Erythroblast (primary cell): ENCODE measurements at regions not wholly inside any gene's neighbourhood (a gene's known extent, or its start where the extent isn't known, plus 50 kb on each side); places are given as distances from the start of the nearest gene placed in this dataset.
"Not testable (repeated sequence)": the region's sequence is repeated elsewhere in the genome, so short reads cannot be mapped to it uniquely, and the experiment has no call there.

Experiments
- DNase-seq, 2 experiments: peaks; one replicate each; lab custom pipeline; 2025; lab: John Stamatoyannopoulos, UW
- GATA1 ChIP-seq: IDR thresholded peaks from 2 replicates; pipeline ENCODE4 v1.6.1; 2011; ENCODE audit warnings: low read depth, mild to moderate bottlenecking, control low read depth, low read length, moderate library complexity
- POLR2A ChIP-seq: IDR thresholded peaks from 2 replicates; pipeline ENCODE4 v1.6.1; 2011; ENCODE audit warnings: mild to moderate bottlenecking, low read length

DNA sequence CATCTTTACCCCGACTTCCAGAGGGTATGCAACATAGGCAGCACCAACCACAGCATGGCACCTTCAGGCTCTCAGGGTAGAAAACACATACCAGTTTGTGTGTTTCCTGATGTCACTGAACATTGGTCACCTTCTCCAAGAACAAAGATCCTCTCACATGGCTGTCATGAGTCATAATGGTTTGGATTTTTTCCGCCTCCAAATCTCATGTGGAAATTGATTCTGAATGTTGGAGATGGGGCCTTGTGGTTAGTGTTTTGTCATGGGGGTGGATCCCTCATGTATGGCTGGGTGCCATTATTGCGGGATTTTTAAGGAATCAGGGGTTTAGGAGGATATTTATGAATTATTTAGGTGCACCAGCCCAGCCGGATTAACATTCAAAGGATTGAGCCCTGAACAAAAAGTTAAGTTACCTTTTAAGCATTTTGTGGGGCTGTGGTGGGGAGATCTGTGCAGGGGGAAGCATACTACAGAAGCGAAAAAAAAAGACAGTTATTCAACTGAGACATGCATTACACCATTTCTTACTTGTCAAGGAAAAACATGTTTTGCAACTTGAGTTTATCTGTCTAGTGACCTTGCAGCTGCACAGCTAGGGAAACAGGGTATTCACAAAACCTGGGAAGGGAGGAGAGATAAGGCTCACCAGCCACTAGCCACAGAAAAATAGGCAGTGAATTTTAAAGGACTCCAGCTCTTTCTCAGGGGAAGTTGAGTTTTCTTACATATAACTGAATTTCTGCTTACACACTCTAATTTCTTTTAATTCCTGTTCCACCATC is 774.1 kb upstream of the AUTS2 start:
- DNase-seq, result no peak
- no peak for TF ChIP-seq GATA1
- no peak for TF ChIP-seq POLR2A

GRCh38 chr7:68828575-68828974 is 769.7 kb upstream of the AUTS2 start:
- DNase-seq, result no peak
- no peak for TF ChIP-seq GATA1
- no peak for TF ChIP-seq POLR2A

- DNase-seq, result no peak
- TF ChIP-seq POLR2A (no peak), GATA1 (no peak)
These were observed 764.9 kb upstream of the AUTS2 start for GRCh38 chr7:68833422-68833821.

- DNase-seq, result no peak
- no peak for TF ChIP-seq GATA1
- TF ChIP-seq POLR2A, result no peak
These were observed 759.3 kb upstream of the AUTS2 start for GRCh38 chr7:68839014-68839413.

- TF ChIP-seq GATA1, result no peak
- no peak for TF ChIP-seq POLR2A
- DNase-seq, result no peak
These were observed 757.3 kb upstream of the AUTS2 start for GRCh38 chr7:68840991-68841390.

- DNase-seq, result not testable (repeated sequence)
These were observed 754.3 kb upstream of the AUTS2 start for GRCh38 chr7:68843985-68844384.

DNA sequence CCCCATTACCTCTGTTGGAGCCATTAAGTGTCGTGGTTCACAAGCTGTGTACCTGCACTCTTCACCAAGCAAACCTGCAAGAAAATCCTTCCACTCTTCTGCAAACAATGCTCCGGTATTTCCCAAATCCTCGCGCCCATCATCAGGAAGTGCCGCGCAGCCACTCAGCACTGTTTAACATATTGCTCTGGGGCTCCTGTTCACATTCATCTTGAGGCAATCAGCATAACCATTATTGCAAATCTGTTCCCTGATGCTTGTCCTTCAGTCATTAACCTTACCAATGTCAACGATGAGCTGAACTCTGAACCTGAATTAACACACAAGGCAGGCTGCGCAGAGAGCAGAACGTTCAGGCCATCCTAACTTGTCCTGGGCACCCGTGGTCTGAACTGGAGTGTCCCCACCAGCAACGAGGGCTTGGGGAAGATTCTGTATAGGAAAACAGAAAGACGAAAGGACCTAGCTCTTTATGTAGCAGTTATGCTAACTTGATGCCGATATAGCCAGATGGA is 751.4 kb upstream of the AUTS2 start:
- no peak for DNase-seq
- no peak for TF ChIP-seq GATA1
- no peak for TF ChIP-seq POLR2A

- no peak for DNase-seq
- TF ChIP-seq POLR2A (no peak), GATA1 (no peak)
These were observed 745.0 kb upstream of the AUTS2 start for GRCh38 chr7:68853254-68853653.

- no peak for DNase-seq
- TF ChIP-seq GATA1 (no peak), POLR2A (no peak)
These were observed 740.7 kb upstream of the AUTS2 start for GRCh38 chr7:68857571-68857970.

DNA sequence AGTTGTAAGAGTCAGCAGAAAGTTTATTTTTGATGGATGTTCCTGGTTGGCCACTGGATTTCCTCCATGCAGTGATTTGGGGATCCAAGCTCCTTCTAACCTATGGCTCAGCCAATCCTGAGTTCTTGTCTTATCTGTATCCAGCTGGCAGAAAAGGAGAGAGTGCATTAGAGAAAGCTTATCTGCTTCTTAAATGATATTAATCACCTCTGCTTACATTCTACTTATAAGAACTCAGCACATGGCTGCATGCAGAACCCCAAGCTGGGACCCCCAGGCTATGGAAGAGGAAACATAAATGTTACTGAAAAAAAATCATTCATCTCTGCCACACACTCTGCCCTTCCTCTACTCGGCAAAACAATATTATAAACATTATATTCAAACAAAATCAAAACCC is 739.8 kb upstream of the AUTS2 start:
- no peak for TF ChIP-seq POLR2A
- no peak for TF ChIP-seq GATA1

DNA sequence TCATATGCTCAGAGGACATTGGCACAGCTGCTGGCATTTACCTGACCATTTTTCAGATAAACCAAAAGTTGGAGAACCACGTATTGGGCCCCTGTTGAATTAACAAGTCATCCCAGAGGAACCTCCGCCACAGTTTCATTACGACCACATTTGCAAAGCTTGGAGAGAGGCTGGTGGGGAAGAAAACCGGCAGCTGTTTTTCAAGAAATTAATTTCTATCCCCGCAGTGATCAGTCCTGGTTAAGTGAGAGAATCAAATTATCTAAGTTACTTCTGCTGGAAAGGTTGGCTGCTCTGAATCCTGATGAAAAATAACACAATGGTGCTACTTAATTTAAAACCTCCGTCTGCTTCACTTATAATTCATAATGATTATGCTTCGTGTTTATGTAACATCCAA is 737.1 kb upstream of the AUTS2 start:
- TF ChIP-seq POLR2A (no peak), GATA1 (no peak)
- no peak for DNase-seq

More for the DNA sequence above, 739.8 kb upstream of the AUTS2 start:
- DNase-seq, result no peak

GRCh38 chr7:68862261-68862660 is 736.0 kb upstream of the AUTS2 start:
- no peak for TF ChIP-seq GATA1
- no peak for TF ChIP-seq POLR2A
- DNase-seq, result no peak

DNA sequence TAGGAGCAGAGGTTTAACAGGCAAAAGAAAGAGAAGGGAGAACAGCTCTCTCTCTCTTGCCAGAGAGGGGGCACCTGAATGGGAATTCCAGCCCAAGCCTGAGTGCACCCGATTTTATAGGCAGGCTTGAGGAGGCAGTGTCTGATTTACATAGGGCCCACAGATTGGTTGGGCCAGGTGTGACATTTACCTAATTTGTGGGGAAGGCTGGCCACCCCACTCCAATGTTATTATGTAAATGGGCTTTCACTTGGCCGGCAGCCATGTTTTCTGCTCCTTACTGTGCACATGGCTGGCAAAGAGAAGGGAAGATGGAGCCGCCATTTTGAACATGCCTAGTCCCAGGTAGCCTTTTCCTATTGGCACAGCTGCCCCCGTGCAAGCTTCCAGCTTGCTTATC is 735.5 kb upstream of the AUTS2 start:
- DNase-seq, result no peak
- TF ChIP-seq POLR2A (no peak), GATA1 (no peak)

GRCh38 chr7:68865351-68866199 is 732.7 kb upstream of the AUTS2 start:
- DNase-seq, result no peak
- no peak for TF ChIP-seq POLR2A
- no peak for TF ChIP-seq GATA1
